GM18508 (cell line): ENCODE measurements at regions not wholly inside any gene's neighbourhood (a gene's known extent, or its start where the extent isn't known, plus 50 kb on each side); places are given as distances from the start of the nearest gene placed in this dataset.
"Not testable (repeated sequence)": the region's sequence is repeated elsewhere in the genome, so short reads cannot be mapped to it uniquely, and the experiment has no call there.

Experiments
- ATAC-seq: cut with Tn5 transposase; IDR thresholded peaks from one replicate; pipeline ENCODE4 v1.9.1; 2021; ENCODE audit warnings: moderate number of reproducible peaks; ENCODE audit not compliant: insufficient read depth, unreplicated experiment

DNA sequence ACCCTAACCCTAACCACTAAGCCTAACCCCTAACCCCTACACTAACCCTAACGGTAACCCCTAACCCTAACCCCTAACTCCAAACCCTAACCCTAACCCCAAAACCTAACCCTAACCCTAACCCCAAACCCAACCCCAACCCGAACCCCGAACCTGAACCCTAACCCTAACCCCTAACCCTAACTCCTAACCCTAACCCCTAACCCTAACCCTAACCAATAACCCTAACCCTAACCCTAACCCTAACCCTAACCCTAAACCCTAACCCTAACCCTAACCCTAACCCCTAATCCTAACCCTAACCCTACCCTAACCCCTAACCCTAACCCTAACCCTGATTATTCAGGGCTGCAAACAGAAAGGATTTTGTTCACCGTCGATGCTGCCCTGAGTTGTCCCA, 144.6 kb upstream of the DUSP22 start:
- not testable (repeated sequence) for ATAC-seq

DNA sequence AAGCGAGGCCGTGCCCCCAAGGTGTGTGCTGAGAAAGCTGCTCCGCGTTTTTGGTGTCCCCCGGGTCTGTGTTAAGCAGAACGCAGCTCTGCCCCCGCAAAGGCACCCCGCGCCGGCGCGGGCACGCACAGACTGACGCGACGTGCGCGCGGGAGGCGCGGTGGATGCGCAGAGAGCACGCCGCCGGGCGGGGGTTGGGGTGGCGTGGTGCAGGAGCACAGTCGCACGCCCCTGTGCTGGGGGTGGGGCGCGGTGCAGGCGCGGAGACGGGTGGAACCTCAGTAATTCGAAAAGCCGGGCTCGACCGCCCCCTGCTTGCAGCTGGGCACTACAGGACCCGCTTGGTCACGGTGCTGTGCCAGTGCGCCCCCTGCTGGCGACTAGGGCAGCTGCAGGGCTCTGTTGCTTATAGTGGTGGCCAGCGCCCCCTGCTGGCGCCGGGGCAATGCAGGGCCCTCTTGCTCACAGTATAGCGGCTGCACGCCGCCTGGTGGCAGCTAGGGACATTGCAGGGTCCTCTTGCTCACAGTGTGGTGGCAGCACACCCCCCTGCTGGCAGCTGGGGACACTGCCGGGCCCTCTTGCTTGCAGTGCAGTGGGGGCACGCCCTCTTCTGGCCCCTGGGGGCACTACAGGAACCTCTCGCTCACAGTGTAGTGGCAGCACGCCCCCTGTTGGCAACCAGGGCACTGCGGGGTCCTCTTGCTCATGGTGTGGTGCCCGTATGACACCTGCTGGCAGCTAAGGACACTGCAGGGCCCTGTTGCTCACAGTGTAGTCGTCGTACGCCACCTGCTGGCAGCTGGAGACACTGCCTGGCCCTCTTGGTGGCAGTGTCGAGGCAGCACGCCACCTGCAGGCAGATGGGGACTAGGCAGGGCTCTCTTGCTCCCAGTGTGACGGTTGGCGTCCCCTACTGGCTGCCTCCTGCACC, 144.0 kb upstream of the DUSP22 start:
- ATAC-seq, result peak; percentile 85

DNA sequence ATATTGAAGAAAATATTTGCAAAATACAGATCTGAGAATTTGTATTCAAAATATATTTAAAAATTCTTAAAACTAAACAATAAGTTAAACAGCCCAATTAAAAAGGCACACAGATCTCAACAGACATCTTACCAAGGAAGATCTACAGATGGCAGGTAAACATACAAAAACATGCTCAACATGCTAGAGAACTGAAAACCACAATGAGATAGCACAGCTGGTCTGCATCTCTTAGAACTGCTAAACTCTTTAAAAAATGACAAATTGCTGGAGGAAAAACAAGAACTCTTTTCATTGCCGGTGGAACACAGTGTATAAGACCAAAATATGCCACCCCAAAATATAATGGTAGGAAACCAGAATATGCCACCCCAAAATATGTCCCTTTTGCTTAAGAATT, 142.1 kb upstream of the DUSP22 start:
- ATAC-seq, result not testable (repeated sequence)

DNA sequence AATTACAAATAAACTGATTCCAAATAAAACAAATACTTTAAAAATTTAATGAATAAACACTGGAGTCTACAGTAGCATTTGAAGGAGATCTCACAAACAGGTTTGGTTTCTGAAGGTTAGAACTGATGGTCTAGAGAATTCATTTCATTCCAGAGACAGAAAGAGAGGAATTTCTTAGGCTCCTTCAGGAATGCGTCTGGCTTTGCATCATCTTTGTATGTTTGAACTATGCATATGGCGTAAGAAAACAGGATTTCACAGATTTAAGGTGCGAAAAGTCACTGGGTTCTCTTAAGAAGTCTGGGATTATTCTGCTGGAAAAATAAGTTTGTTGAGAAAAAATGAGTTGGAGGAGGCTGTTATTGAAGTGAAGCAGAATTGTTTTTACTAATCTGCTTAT, 139.9 kb upstream of the DUSP22 start:
- not testable (repeated sequence) for ATAC-seq

DNA sequence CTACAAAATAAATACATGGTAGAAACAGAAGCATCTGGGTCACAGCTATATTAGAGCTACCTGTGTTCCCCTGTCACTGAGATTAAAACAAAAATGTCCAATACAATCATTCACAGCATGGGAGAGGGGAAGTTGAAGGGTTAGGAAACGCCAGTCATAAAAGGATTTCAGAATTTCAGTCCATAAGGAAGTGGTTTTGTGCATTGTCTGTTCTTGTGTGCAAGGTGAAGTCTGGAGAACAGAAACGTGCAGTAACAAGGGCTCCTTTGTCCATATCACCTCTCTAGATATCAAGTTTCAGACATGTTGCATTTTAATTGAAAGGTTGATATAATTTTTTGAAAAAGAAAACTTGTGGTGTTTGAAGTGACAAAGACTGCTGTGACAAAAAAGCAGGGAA, 139.3 kb upstream of the DUSP22 start:
- ATAC-seq, result not testable (repeated sequence)

DNA sequence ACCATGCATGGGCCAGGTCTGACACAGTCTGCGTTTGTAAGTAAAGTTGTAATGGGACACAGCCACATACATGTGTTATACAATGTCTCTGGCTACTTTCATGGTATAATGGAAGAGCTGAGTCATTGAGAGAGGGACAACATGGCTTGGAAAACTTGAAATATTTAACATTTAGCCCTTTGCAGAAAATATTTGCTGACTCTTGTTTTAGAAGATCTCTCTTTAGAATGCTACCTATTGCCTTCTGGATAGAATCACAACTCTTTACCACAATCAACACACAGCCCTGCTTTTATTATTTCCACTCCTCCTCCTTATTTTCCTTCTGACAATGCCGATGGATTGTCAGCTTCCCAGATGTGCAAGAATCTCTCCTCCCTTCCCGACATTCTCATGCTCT, 138.4 kb upstream of the DUSP22 start:
- not testable (repeated sequence) for ATAC-seq

DNA sequence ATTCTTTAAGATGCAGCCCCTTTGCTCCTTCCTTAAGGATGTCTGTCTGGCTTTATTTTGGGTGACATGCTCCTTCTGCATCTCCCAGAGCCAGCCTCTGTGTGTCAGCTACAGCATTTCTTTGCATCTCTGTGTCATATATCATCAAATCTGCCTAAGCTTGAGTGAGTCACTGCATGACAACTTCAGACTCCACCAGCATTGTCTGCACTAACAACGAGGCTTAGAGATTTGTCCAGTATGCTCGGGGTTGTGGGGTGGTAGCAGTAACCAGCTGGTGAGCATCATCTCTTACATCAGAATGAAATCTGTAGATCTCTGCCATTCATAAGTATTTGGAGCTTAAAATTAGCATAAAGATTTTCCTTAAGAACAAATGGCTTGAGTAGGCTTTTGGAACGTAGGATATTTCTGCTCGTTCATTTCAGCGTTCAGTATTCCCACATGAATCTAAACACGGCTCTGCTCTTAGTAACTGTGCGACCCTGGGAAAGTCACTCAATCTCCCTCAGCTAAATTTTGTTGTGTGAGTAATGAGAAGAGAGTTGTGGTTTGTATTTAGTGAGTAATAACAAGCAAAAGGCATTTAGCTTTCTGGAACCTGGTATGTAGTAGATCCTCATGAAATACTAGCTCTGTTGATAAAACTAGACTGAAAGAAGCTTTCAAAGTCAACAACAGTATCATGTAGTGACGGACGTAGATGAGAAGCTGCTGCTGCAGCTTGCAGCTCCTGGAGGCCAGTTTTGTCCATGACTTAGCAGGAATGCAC, 137.8 kb upstream of the DUSP22 start:
- not testable (repeated sequence) for ATAC-seq

DNA sequence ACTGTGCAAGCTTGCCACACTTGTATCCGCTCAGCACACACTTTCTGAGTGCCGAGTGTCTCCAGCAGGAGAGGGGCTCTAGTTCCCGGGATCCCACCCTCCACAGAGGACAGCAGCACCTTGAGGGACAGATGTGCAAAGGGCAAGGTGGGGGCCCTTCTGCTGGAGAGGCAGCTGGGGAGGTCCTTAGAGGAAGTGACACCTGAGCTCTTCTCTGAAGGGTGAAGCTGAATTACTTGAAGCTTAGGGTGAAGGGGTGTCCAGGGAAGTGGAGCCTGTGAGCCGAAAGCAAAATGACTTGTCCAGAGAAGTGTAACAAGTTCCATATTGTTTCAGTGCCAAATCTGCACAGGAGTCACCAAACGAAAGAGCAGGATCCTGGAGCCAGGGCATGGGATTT, 136.3 kb upstream of the DUSP22 start:
- no peak for ATAC-seq

DNA sequence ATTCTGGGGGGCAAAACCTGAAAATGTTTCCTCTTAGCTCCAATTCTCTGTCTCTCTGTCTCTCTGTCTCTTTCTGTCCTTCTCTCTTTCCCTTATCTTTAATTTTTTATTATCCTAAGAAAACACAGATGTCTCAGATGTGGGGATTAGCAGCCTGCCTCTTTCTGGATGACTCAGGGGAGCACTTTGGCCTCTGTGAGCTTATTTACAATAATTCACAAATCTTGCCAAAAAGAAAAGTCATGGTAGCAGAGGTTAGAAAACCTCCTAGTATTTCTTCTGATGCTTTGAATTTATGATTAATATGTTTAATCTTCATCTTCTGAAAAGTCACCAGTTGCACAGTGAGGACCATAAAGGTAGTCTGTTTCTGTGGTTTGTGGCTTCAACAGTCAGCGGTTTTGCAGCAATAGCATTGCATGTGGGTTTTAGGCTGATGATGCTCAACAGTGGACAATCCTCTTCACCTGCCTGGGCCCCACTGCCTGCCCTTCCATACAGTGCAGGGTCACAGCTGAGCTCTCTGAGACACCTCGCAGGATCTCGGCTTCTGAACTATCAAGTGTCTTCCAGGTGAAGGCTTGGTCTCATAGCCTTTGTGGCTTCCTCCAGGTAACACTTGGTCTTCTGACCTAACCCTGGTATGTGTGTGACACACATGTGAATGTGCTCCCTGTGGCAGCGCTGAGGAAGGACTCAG, 135.7 kb upstream of the DUSP22 start:
- ATAC-seq, result not testable (repeated sequence)

DNA sequence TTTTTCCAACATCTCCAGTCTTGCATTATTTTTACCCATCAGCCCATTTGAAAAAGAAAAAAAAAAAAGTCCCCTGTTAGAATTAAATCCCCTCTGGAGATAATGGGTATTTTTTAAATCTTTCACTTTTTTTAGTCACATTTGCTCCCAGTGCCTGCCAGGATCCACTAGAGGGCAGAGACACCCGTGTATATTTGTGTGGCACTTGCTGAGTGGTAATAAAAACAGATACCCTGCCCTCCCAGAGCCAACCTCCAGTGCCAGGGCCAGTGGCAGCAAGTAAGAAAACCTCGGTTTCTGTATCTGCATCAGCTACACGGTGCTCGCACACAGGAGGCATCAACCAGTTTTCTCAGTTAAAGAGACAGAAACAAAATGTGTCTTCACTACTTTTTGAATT, 135.1 kb upstream of the DUSP22 start:
- ATAC-seq, result not testable (repeated sequence)

DNA sequence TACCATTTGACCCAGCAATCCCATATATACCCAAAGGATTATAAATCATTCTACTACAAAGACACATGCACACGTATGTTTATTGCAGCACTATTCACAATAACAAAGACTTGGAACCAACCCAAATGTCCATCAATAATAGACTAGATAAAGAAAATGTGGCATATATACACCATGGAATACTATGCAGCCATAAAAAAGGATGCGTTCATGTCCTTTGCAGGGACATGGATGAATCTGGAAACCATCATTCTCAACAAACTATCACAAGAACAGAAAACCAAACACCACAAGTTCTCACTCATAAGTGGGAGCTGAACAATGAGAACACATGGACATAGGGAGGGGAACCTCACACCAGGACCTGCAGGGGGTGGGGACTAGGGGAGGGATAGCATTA, 130.6 kb upstream of the DUSP22 start:
- not testable (repeated sequence) for ATAC-seq

DNA sequence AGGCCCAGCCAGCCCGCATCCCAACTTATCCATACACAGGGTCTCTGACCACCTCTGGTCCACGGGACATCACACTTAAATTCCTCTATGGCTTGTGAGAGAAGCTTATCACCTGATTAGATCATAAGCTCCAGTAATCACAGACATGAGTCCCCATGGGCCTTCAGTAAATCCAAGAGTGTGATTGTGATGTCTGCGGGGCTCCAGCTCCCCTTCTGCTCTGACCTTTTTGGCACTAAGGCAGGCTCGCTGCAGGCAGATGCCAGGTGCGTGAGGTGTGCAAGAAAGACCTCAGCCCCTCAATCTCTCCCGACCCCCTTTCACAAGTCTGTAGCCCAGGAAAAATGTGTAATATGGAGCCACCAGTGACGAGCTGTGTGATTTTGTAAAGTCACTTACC, 127.6 kb upstream of the DUSP22 start:
- ATAC-seq, result no peak

DNA sequence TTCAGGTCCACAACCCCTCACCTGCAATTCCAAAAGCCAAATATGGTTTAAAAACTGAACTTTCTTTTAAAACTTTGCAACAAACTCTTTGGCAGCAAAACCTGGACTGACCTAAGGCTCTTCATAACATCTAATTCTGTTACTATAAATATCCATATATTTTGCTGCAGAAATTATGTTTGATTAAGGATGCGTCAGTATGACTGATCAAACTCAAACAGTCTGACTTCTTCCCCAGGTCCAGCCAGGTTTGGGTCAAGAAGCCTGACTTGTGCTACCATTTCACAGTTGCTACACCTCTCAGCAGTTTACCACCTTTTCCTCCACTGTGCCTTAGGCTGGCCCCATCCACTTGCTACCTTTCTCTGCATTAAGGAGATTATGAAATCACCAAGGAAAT, 127.0 kb upstream of the DUSP22 start:
- ATAC-seq, result no peak

DNA sequence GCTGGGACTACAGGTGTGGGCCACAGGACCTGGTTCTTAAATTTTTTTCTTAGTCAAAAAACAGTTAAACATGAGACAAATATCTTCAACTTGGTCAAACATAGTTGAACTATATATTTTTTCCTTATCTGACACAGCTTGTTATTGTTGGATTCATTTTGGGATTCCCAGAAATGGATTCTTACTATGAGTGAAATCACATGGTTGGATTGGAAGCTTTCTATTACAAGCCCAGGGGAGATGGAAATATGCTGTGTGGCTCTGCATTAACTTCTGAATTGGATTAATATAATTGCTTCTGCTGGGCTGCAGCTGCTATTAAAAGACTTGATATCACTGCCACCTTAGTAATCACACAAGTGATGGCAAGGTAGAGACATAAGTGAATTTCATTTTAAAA, 126.4 kb upstream of the DUSP22 start:
- ATAC-seq, result no peak

DNA sequence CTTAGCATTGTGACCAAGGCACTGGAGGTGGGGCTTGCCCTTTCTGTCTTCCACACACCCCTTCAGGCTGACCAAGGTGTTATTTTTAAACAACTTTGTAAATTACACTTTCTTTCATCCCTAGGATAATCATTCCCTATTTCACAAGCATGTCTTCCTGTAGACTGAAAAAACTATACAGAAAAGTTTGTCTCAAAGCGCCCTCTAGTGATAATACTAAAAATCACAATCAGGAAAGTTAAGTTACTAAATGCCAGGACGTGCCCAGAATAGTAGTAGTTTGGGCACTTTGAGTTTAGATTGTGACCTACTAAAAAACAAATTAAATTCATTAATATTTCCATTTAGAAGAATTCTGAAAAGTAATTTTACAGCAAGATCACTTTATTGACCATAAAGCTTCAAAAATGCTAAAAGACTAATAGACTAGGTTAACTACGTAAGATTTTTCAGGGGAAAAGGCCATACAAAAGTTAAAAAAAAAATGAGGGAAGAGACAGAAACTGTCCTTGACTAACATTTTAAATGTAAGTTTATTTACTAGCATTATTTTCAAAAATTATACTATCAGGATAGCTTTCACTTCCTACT, 123.3 kb upstream of the DUSP22 start:
- ATAC-seq, result no peak

DNA sequence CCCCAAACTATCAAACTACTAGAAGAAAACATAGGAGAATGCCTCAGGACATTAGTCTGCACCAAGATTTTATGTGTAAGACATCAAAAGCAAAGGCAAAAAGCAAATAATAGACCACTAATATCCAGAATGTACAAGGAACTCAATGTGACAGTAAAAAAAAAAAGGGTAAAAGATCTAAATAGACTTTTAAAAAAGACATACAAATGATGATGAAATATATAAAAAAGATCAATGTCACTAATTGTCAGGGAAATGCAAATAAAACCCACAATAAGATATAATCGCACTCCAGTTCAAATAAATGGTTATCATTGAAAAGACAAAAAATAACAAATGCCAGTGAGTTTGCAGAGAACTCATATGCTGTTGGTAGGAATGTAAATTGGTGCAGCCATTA, 118.3 kb upstream of the DUSP22 start:
- no peak for ATAC-seq

DNA sequence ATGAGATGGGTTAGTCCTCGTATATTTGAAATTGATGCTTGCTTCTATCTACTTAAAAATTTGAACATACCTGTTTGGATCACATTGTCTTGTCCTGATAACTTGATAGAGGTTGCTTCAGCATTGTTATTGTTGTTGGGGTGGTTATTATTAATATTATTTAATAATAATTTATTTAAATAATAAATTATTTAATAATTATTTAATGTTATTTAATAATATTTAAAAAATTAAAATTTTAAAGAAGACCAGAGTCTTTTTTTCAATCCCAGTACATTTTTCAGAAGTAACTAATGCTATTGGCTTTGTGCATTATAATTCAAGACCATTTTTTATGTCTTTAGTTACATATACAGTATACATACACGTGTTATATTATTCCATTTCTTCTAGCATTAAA, 116.6 kb upstream of the DUSP22 start:
- ATAC-seq, result no peak

DNA sequence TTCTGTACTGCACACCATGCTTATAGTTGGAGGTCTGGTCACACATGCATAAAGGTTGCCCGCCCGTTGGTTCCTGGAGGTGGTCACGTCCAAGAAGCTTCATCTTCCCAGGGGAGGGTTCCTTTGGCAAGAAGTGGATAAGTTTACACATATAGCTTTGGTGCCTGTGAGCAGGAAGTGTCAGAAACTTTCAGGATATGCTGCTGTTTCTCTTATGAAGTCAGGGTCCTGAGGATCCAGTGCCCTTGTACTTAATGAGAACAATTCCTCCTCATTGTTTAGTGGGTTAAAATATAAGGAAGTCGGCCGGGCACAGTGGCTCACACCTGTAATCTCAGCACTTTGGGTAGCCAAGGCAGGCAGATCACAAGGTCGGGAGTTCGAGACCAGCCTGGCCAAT, 115.5 kb upstream of the DUSP22 start:
- ATAC-seq, result no peak

DNA sequence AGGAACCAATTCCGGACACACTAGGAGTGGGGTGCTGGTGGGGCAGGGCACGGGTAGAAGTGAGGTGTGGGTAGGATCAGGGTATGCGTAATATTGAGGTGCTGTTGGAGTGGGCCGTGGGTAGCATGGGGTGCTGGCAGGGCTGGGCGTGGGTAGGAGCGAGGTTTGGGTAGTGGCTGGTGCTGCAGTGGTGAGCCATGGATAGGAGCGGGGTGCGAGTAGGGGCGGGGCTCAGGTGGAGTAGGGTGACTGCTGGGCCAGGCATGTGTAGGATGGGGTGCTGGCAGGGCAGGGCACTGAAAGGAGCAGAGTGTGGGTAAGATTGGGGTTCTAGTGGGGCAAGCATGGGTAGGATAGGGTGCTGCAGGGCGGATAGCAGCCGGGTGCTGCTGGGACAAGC, 114.2 kb upstream of the DUSP22 start:
- ATAC-seq, result no peak

DNA sequence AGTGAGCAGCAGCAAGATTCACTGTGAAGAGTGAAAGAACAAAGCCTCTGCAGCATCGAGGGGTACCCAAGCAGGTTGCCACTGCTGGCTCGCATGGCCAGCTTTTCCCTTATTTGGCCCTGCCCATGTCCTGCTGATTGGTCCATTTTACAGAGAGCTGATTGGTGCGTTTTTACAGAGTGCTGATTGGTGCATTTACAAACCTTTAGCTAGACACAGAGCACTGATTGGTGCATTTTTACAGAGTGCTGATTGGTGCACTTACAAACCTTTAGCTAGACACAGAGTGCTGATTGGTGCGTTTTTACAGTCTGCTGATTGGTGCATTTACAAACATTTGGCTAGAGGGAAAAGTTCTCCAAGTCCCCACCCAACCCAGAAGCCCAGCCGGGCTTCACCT, 113.4 kb upstream of the DUSP22 start:
- ATAC-seq, result not testable (repeated sequence)
